SH-SY5Y (cell line): ENCODE measurements at regions not wholly inside any gene's neighbourhood (a gene's known extent, or its start where the extent isn't known, plus 50 kb on each side); places are given as distances from the start of the nearest gene placed in this dataset.

Experiments
- GATA2 ChIP-seq: IDR thresholded peaks from 2 replicates; pipeline ENCODE4 v1.6.1; 2011; ENCODE audit warnings: mild to moderate bottlenecking, low read depth, low read length
- GATA3 ChIP-seq: IDR thresholded peaks from 2 replicates; pipeline ENCODE4 v1.6.1; 2011; ENCODE audit warnings: low read depth, mild to moderate bottlenecking, low read length, moderate library complexity

- TF ChIP-seq GATA3, result no peak
- no peak for TF ChIP-seq GATA2
Observed at GRCh38 chr16:85495259-85495658, 117.9 kb upstream of the GSE1 start.

- TF ChIP-seq GATA2 (no peak), GATA3 (no peak)
Observed at GRCh38 chr16:85495823-85496538, 117.1 kb upstream of the GSE1 start.

DNA sequence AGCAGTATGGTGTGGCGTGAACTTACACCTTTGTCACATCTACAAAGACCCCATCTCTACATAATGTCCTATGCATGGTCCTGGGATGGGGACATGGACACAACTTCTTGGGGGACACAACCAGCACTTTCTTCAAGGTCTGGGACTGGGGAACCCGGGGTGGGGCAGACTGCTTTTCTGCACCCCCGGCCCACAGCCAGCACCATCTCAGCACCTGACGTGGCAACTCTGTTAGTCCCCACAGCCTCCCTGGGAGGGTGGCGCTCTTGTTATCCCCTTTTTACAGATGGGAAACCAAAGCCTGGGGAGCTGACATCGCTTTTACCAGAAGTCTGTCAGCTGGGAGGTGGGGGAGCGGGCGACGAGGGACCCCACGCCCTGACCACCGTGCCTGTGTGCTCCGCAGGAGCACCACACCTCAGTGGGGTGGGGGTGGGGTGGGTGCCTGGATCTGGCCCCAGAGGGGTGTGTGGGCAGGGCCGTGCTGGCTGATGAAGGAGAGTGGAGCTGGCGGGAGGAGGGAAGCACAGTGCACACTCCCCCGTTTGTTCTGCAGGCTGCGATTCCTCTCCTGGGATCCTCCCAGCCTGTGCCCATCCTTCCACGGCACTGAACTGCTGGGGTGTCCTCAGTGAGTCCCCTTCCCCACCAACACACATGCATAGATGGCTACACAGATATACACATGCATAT is 115.4 kb upstream of the GSE1 start:
- no peak for TF ChIP-seq GATA2
- TF ChIP-seq GATA3, result no peak

- no peak for TF ChIP-seq GATA2
- no peak for TF ChIP-seq GATA3
Observed at GRCh38 chr16:85498607-85499006, 114.5 kb upstream of the GSE1 start.

DNA sequence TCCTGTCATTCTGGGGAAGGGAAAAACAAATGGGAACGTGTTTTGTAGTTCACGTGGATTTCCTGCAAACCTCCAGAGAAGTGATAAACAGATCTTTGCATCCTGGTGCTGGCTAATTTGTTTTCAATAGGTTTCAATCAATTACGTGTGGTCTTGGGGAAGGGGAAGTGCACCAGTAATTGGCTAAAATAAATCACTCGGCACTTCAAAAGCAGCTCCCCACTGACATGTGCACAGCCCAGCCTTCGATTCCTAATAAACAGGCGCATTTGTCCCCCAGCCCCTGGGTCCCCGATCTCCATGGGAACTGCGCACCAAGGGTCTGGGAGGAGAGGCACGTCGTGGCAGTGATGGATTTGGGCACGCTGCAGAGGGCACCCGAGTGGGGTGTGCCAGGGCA is 112.9 kb upstream of the GSE1 start:
- TF ChIP-seq GATA2 (no peak), GATA3 (no peak)

DNA sequence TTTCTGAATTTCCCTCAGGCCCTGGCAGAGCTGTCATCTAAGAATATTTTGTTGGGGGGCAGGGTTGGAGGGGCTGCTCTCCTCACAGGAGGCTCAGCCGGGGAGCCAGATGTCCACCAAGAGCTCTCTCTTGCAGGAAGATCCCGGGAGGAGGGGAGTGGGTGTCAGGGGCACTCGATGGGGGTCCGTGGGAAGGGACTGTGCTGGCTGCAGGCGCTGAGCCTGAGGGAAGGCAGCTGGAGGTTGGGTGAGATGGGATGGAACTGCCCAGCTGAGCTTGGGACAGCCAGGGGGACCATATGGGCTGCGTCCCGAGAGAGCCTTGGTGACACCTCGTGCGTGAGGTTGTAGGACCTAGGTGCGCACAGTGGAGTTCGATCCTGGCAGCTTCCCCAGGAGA is 111.2 kb upstream of the GSE1 start:
- no peak for TF ChIP-seq GATA2
- TF ChIP-seq GATA3, result no peak

GRCh38 chr16:85502357-85502756 is 110.8 kb upstream of the GSE1 start:
- no peak for TF ChIP-seq GATA3
- no peak for TF ChIP-seq GATA2

DNA sequence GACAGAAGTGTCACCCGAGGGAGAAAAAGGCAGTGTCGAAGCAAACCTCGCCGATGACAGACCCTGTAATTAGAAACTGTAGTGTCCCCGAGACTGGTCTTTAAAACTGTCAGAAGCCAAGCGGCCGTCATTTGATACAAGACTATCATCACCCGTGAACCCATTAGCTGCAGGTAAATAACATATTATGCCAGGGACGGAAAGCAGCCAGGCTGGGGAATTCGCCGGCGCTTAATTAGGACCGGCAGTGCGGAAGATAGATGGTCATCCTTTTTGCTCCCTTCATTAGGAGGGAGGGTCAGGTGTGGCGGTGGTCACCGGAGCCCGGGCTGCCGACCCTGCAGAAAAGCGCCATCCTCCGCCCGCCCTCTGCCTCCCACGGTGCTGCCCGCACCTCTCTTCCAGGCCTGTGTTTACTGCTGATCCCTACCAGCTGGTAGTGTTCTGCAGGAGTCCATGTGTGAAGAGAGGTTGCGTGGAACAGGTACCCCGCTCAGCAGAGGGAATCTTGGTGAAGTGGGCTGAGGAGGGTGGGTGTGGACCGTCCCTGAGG is 109.4 kb upstream of the GSE1 start:
- no peak for TF ChIP-seq GATA3

DNA sequence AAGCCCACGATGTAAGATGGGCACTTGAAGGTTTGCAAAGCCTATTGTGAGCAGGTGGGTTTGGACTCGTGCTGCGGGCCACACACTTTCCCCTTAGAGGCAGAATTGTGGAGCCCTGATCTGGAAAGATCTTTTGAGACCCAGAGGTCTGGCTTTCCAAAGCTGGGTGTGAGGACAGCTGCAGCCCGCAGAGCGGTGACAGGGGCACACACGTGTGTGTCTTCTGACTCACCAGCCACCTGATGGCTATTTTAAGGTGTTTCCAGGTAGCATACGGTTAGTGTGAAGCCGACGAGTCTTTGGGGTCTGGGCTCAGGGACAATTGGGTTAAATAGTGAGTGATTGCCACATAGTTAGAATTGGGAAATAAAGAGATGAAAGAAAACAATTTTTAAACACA is 108.9 kb upstream of the GSE1 start:
- no peak for TF ChIP-seq GATA3

- TF ChIP-seq GATA3, result no peak
Observed at GRCh38 chr16:85505794-85506634, 107.1 kb upstream of the GSE1 start.

GRCh38 chr16:85506635-85506911 is 106.5 kb upstream of the GSE1 start:
- TF ChIP-seq GATA3 (no peak), GATA2 (no peak)

- TF ChIP-seq GATA3 (no peak), GATA2 (no peak)
Observed at GRCh38 chr16:85507342-85507741, 105.8 kb upstream of the GSE1 start.

DNA sequence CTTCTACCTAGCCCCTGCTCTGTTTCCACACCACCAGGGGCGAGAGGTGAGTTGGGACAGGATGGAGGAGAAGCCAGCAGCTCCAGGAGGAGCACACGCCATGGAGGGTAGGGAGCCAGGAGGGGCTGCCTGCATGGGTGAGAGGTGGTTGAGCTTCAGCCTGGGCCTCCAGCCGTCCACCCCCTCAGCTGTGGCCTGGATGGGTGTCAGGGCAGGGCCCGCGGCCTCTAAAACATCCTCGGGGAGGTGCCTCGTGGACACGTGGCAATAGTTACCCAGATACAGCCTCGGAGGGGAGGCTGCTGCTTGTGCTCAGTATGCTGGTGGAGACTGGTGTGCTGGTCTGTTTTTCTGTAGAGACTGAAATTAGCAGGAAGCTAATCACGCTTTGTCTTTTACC is 104.7 kb upstream of the GSE1 start:
- TF ChIP-seq GATA3 (no peak), GATA2 (no peak)

- no peak for TF ChIP-seq GATA2
- no peak for TF ChIP-seq GATA3
Observed at GRCh38 chr16:85508993-85509392, 104.1 kb upstream of the GSE1 start.
